HG03196 (cell line): ENCODE measurements at regions not wholly inside any gene's neighbourhood (a gene's known extent, or its start where the extent isn't known, plus 50 kb on each side); places are given as distances from the start of the nearest gene placed in this dataset.
"Not testable (repeated sequence)": the region's sequence is repeated elsewhere in the genome, so short reads cannot be mapped to it uniquely, and the experiment has no call there.

Experiments
- ATAC-seq: cut with Tn5 transposase; IDR thresholded peaks from one replicate; pipeline ENCODE4 v1.9.1; 2021; ENCODE audit not compliant: unreplicated experiment

DNA sequence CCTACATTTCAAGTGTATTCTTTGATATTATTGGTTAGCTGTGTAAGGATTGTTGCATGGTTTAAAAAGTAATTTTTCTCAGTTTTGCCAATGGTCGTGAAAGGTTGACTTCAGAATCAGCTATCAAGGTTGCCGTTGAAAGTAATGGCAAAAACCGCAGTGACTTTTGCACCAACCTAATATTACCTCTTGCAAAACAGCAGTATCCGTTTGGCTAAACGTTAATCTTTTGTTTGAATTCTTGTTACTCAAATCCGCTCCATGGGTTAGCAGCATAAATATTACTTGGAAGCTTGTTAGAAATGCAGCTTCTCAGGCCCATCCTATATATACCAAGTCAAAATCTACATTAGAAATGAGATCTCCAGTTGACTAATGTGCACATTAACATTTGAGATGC is 141.6 kb upstream of the PRSS12 start:
- not testable (repeated sequence) for ATAC-seq

DNA sequence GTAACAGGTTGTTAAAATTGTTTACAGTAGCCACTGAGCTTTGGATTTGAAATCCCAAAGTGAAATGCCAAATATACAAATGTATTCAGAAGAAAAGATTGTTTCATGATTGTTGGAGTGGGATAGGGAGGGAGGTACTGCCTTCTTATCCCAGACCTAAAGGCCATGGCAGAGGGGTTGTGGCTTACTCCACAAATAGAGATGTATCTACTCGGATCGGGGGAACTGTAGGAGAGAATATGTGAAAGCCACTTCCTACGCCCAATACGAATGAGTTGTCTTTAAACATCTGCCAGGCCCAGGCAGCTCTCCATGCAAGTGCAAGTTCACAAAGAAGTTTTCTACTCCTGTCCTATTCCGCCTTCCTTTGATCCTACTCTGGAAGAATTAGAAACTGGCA is 150.2 kb upstream of the PRSS12 start:
- not testable (repeated sequence) for ATAC-seq

DNA sequence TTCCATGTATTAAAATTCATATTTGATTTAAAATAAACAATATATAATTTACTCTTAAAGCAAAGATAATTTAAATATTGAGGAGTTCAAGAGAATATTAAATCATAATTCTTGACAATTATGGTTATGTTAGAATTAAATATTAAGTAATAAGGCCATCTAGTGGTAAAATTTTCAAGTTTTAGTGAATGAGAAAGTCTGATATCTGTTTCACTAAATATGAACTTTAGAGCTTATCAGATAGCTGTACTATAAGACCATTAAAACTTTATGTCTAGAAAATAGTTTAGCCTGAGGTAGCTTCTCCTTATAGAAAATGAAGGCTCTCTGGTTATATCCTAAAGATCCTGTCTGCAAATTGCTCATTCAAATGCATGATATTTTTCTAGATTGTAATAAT is 152.1 kb upstream of the PRSS12 start:
- ATAC-seq, result not testable (repeated sequence)

DNA sequence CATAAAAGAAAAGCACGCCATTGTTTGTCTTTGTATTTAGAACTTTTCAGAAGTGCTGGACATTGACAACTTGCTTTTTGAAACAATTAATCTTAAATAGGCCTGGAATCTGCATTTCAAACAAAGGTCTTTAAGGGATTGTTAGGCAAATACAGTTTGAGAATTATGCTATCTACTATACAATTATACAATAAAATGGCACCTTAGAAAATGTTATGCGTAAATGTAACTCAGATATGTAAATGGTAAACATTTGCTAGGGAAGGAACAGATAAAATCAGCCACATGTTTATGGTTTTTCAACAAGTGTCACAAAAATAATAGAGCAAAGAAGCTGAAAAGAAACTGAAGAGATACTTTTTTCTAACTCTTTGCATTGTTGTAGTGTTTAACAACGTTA is 152.7 kb upstream of the PRSS12 start:
- ATAC-seq, result not testable (repeated sequence)

DNA sequence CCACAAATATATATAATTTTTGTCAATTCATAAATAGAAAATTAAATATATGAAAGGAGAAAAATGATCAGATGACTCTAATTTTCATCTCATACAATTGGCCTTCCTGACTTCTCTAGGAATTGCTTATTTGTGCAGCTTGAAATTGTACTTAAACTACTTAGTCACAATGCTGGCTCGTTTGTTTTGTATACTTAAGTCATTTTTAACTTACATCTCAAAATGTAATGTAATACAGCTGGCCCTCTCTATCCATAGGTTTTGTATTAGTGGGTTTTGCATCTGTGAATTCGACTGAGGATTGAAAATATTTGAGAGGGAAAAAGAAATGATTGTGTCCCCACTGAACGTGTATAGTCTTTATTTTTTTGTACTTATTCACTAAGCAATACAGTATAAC is 160.1 kb upstream of the PRSS12 start:
- ATAC-seq, result not testable (repeated sequence)

DNA sequence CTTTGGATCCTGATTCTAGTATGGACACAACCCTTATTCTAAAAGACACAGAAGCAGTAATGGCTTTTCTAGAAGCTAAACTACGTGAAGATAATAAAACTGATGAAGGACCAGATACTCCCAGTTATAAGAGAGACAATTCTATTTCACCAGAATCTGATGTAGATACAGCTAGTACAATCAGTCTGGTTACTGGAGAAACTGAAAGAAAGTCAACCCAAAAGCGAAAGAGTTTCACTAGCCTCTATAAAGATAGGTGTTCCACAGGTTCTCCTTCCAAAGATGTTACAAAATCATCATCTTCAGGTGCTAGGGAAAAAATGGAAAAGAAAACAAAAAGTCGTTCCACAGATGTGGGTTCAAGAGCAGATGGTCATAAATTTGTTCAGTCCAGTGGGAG is 161.5 kb upstream of the PRSS12 start:
- not testable (repeated sequence) for ATAC-seq

DNA sequence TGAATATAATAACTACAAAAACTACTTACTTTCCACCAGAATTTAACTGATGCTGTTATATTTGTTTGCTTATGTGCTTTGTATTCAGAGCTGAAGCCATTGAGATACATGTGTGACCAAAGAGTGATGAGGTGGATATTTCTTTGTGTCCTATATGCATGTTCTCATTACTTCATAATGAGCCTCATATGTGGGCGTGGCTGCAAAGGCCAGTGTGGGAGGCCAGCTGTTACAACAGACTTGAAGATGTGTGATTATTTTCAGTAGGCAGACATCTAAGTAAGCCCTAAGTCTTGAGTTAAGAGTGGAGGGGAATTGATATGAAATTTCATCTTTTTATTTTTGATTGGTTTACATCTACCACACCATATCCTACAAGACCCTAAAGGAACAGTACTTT is 163.3 kb upstream of the PRSS12 start:
- not testable (repeated sequence) for ATAC-seq

DNA sequence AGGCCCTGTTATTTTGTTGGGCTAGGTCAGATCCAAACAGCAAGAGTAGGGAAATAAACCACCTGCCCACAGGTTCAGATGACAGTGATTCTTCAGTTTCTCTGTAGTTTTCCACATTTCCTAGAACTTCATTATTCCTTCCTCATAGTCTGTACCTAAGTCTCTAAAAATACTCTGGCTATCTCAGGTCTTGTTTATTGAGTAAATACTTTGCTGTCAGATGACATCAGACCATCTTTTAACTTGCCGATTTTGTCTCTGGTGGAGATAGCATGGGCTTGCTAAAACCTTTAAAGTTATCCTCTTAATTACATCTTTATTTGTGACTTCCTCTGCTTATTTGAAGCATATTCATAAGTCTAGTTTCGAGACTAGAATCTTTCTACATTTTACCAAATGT is 155.1 kb upstream of the METTL14 start:
- ATAC-seq, result not testable (repeated sequence)

DNA sequence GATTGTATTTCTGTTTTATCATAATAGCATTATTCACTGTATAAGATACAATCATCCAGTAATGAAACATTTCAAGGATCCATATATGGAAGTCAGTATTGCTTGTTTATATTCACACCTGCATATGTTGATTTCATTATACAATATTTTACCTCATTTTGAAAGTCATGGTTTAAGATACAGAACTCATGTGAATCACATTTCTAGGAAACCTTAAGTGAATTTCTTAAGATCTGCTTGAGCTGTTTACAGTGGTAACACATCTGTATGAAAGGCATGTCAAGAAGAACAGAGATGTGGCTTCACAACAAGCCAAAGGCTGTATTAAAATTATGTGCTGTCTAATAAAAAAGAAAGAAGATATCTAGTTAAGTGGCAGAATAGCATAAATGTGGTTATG is 153.2 kb upstream of the METTL14 start:
- ATAC-seq, result not testable (repeated sequence)

DNA sequence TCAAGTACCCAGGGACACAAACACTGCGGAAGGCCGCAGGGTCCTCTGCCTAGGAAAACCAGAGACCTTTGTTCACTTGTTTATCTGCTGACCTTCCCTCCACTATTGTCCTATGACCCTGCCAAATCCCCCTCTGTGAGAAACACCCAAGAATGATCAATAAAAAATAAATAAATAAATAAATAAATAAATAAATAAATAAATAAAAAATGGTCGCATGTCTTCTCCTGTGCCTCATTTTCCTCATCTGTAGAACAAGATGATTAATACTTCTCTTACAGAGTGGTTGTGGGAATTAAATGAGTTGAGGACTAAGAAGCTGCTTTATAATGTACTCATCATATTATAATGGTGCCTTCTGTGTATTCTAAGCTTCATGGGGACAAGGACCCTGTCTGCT is 149.4 kb upstream of the METTL14 start:
- ATAC-seq, result not testable (repeated sequence)

DNA sequence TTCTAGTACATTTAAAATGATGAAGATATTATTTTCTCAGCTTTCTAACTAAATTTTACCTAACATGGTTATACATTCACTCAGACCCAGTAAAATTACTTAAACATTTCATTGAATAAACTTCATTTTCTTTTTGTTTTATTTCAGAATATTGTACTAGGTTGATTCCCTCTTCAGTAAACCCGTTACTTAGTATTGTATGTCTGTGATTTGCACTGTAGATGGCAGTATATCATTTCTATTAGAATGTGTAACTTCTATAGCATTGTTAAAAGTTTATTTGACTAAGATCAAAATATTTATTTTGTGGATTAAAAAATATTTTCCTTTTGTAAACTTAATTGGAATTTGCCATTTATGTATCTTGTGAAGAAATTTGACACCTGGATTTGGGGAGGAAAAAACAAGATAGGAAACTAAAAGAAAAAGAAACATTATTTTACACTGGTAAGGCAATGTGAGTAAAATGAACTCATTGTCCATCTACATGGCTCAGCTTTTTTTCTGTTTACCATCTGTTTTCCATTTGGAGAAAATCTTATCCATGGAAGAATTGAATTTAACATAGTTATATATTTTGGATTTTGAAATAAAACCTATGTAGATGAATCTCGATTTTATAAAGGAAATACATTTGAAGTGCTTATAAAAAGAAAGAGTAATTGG is 145.6 kb upstream of the METTL14 start:
- not testable (repeated sequence) for ATAC-seq

DNA sequence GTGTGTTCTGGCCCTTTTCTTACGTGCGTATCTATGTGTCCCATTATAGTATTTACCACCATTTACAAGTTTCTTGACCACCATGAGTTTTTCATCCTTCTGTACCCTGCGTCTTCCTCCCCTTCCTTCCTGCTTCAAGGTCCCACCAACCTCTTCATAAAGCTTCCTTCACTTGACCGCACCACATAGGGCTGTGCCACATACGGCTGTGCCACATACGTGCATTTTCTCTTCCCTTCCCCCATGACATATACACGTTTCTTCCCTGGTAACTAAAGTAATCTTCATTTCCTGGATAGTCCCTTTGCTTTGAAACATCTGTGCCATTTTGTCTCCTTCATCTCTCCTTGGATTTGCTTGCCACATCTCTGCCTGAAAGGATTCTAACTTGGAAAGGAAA is 128.6 kb upstream of the METTL14 start:
- ATAC-seq, result not testable (repeated sequence)

DNA sequence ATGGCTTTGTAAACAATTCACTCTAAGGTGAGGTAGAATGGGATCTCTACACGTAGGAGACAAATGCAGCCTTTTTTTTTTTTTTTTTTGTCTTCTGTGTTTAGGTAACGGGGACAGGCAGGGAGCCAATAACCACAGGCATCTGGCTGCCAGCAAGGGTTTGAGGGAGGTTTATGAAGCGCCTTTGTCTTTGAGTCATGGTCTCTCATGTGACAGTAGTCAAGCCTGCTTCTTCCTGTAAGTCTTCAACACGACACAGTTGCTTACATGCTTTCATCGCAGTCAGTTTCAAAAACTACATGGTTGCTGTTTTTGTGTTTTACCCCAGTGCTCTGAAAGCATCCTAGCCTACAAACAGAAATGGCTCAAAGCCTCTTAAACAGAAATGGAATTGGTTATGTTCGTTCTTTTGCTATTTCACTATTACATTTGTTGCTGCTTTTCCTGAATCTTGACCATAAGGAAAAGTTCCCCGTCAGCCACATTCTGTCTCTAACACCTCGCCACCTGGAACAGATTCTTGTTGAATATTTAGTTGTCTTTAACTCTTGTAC is 127.8 kb upstream of the METTL14 start:
- ATAC-seq, result no peak

DNA sequence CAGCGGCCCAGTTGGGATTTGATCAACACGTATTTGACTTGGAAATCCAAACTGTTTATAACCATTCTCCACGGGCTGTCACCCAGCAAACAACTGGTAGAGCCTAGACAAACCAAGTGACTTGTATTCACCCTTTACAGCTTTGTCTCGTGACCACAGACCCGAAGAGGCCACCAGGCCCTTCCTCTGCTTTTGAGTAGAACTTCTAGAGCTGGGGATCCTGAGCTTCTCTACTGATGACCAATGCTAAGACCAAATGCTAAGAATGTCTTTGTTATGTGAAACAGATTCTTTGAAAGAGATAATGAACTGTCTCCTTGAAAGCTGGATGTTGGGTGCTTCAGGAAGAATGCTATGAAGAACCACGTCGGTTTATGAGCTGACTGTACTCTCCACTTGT is 127.0 kb upstream of the METTL14 start:
- ATAC-seq, result not testable (repeated sequence)

DNA sequence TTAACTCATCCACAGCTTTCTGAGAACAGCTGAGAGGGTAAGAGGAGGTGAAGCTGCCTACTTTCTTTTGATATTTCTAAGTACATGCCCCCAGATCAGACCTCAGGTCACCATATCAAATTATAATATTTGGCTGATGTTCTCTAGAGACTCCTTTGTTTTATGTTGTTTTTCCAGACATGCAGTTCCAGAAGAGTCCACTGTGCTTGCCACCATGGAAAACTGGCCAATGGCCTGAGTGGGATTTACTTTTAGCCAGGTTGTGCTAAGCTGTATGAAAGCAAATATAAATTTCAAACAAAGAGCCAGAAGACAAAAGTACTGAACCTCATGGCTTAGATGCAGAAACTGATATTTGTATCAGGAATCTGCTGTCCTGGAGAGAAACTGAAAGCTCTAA is 123.6 kb upstream of the METTL14 start:
- ATAC-seq, result not testable (repeated sequence)

DNA sequence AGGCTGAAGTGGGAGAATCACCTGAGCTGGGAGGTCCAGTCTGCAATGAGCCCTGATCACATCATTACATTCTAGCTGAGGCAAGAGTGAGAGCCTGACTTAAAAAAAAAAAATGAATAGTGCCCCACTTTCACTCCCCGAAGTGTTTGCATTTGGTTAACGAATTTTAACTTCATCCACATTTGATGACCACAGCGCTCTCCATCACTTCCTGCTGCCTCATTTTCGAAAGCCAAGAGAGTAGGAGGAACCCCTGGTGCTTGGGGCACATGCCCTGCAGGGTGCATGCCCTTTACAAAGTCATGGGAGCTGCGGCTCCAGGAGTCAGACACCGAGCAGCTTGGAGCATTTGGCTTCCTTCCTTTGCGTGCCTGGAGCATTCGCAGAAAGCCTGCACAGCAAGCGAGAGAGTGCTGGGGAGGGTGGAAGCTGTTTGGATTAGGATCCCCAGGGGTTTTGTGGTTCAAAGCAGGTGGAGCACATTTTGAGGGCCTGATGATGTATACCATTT is 119.1 kb upstream of the METTL14 start:
- ATAC-seq, result peak; percentile 82

DNA sequence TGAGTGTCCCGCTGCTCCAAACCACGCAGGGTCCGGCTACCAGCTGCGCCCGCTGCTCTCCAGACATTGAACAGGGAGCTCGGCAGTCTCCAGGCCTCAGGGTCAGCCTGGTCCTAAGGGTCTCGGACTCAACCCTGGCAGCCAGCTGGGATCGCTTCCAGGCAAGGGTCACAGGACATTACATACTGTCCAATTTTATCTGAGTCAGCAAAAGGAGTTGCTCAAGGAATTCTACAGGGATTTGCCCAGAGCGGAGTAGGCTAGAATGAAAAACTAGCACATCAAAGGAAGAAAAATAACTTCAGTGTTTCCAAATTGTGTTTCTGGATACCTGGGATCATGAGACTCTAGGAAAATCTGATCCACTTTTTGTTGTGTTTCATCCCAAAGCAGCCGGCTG is 112.2 kb upstream of the METTL14 start:
- not testable (repeated sequence) for ATAC-seq

DNA sequence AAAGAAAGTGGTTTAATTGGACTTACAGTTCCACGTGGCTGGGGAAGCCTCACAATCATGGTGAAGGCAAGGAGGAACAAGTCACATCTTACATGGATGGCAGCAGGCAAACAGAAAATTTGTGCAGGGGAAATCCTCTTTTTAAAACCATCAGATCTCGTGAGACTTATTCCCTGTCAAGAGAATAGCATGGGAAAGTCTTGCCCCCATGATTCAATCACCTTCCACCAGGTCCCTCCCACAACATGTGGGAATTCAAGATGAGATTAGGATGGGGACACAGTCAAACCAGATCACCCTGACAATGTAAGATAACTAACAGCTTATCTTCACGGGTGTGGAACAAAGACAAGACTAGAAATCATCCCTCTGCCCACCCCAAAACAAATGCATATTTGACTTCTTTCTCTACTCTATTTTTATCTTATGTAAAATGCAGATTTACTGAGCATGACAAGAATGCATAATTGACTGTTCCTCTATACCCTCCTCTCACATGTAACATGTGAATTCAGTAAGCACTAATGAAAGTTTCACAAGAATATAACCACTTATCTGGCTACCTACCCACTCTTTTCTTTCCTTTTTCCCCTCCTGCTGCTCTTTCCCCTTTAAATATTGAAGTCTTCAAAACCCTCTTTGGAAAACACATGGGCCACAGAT is 110.8 kb upstream of the METTL14 start:
- not testable (repeated sequence) for ATAC-seq

DNA sequence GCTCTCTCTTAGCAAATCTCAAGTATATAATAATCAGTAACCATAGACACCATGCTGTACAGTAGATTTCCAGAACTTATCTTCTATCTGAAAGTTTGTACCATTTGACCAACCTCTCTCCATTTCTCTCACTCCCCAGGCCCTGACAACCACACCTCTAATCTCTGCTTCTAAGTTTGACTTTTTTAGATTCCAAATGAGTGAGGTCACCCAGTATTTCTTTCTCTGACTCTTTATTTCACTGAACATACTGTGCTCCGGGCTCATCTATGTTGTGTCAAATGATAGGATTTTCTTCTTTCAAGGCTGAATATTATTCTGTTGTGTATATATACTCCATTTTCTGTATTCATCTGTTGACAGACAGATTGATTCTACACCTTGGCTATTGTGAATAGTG is 110.1 kb upstream of the METTL14 start:
- ATAC-seq, result not testable (repeated sequence)

DNA sequence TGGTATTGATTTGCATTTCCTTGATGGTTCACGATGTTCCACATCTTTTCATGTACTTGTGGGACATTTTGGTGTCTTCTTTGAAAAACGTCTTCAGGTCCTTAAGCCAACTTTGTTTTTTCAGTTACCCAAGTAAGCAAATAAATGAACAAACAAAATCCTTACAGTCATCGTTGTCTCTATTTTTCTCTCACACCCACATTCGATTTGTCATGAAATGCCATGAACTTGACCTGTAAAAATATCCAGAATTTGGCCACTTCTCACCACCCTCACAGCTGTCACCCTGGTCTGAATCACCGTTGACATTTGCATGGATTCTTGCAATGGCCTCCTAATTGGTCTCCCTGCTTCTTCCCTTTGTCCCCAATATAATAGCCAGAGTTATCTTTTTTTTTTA is 109.5 kb upstream of the METTL14 start:
- not testable (repeated sequence) for ATAC-seq

DNA sequence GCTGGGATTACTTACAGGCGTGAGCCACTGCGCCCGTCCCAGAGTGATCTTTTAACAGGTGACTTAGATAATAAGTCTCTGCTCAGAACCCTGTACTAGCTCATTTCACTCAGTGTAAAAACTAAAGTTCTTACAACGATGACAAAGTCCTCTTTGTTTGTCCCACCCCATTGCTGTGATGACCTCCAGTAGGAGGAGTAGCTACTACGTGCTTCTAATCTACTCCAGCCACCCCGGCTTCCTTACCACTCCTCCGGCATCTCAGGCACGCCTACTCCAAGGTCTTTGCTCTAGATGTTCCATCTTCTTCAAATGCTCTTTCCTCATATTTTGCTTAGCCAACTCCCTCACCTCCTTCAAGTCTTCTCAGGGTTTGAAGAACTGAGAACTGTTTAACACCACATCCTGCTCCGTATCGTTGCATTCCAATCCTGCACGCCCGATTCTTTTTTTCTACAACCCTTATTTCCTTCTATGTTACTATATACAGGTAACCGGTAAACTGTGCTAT is 108.4 kb upstream of the METTL14 start:
- not testable (repeated sequence) for ATAC-seq

DNA sequence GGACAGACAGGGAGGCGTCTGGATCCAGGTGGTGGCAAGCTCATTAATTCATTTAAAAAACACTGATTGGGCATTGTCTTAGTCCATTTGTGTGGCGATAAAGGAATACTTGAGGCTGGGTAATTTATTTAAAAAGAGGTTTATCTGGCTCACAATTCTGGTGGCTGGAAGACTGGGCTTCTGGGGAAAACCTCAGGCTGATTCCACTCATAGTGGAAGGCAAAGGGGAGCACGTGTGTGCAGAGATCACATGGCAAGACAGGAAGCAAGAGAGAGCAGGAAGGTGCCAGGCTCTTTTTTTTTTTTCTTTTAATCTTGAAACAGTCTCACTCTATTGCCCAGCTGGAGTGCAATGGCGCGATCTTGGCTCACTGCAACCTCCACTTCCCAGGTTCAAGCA is 100.2 kb upstream of the METTL14 start:
- no peak for ATAC-seq
